ENCODE measurements at regions not wholly inside any gene's neighbourhood (a gene's known extent, or its start where the extent isn't known, plus 50 kb on each side); places are given as distances from the start of the nearest gene placed in this dataset.

DNA sequence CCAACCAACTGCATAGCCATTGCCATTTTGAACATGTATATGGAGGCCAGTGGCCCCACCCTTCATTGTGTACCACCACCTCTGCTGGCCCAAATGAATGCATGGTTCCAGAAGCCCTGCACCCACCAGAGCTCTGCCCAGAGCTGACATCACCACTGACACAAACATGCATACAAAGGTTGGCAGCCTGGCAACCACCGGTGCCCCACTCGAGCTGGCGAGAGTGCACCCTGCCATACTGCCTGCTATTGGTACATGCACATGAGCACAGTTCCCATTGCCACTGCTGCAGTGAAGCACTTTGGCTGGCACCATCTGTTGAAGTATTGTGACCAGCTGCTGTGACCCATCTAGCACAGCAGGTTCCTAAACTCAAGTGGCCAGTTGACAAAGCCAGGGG is 1564.9 kb downstream of the OLFM4 start:
- Mint-ChIP-seq H3K4me3 (no peak overlapping the region), H3K4me1 (no peaks in the 10 kb centered on the region), H3K27me3 (no peaks in the 10 kb centered on the region), H3K9me3 (ENCODE audit: insufficient read depth) (peaks cover 7% of the 10 kb centered on the region), H3K27ac (no peak overlapping the region)
- Histone ChIP-seq H4K20me1 (ENCODE audit: control insufficient read depth, insufficient read depth, low read length, poor library complexity, severe bottlenecking) (no peaks in the 10 kb centered on the region), H3K4me3 (ENCODE audit: control extremely low read depth in 1 of 5, extremely low read depth in 1 of 5, insufficient read depth in 1 of 5, low read depth in 2 of 5, low read length in 4 of 5) (no peak overlapping the region), H3K9ac (ENCODE audit: low read length) (no peak overlapping the region), H3K4me1 (ENCODE audit: control insufficient read depth in 2 of 2, insufficient read depth in 2 of 2, low read length in 2 of 2) (no peaks in the 10 kb centered on the region), H3K27me3 (replicated peaks in 1 of 4; ENCODE audit: control extremely low read depth in 1 of 4, control insufficient read depth in 3 of 4, insufficient read depth in 4 of 4, low read length in 3 of 4) (no peaks in the 10 kb centered on the region), H3K36me3 (replicated peaks in 1 of 2; ENCODE audit: control extremely low read depth in 1 of 2, control insufficient read depth in 1 of 2, extremely low read depth in 1 of 2, insufficient read depth in 2 of 2, low read length in 1 of 2) (no peaks in the 10 kb centered on the region), H3K4me2 (replicated peaks; ENCODE audit: low read depth, low read length, poor library complexity, severe bottlenecking) (no peak overlapping the region), H2AFZ (ENCODE audit: insufficient read depth, low read depth, low read length, poor library complexity, severe bottlenecking) (no peak overlapping the region), H3K27ac (ENCODE audit: low read length in 2 of 2) (no peak overlapping the region), H3K79me2 (ENCODE audit: control insufficient read depth, insufficient read depth, low read length) (no peaks in the 10 kb centered on the region), H3K9me3 (ENCODE audit: control extremely low read depth in 1 of 3, control insufficient read depth in 2 of 3, insufficient read depth in 1 of 3, low read length in 2 of 3) (peaks cover 0 to 14% (median 0%) of the 10 kb centered on the region in 3 donors)
- intact Hi-C loops (cut with micrococcal nuclease) = no loop called here
- no peak for DNase-seq
- POLR2A ChIA-PET = no interaction called here
- CTCF ChIA-PET = no interaction called here
- WGBS (ENCODE audit: insufficient coverage) = 100% methylated on average over 3 of the region's 3 CpGs
- ATAC-seq (ENCODE audit: low read depth) = no peak
- no peak for TF ChIP-seq EZH2 (IDR thresholded peaks at IDR 0.05; ENCODE audit: borderline replicate concordance, insufficient read depth, low read depth, low read length, poor library complexity, severe bottlenecking)
- TF ChIP-seq, protein P1, sequence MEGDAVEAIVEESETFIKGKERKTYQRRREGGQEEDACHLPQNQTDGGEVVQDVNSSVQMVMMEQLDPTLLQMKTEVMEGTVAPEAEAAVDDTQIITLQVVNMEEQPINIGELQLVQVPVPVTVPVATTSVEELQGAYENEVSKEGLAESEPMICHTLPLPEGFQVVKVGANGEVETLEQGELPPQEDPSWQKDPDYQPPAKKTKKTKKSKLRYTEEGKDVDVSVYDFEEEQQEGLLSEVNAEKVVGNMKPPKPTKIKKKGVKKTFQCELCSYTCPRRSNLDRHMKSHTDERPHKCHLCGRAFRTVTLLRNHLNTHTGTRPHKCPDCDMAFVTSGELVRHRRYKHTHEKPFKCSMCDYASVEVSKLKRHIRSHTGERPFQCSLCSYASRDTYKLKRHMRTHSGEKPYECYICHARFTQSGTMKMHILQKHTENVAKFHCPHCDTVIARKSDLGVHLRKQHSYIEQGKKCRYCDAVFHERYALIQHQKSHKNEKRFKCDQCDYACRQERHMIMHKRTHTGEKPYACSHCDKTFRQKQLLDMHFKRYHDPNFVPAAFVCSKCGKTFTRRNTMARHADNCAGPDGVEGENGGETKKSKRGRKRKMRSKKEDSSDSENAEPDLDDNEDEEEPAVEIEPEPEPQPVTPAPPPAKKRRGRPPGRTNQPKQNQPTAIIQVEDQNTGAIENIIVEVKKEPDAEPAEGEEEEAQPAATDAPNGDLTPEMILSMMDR (IDR thresholded peaks at IDR 0.05) = no peak

DNA sequence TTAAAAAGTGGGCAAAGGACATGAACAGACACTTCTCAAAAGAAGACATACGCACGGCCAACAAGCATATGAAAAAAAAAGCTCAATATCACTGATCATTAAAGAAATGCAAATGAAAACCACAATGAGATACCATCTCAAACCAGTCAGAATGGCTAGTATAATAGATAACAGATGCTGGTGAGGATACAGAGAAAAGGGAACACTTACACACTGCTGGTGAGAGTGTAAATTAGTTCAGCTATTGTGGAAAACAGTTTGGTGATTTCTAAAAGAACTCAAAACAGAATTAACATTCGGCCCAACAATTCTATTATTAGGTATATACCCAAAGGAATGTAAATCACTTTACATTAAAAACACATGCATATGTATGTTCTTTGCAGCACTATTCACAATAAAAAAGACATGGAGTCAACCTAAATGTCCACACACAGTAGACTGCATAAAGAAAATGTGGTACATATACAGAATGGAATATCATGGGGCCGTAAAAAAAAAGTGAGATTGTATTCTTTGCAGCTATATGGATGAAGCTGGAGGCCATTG is 1569.0 kb downstream of the OLFM4 start:
- Mint-ChIP-seq H3K27me3 (no peaks in the 10 kb centered on the region), H3K4me3 (no peak overlapping the region), H3K9me3 (ENCODE audit: insufficient read depth) (peaks cover 7% of the 10 kb centered on the region), H3K4me1 (no peaks in the 10 kb centered on the region), H3K27ac (no peak overlapping the region)
- H4K20me1 ChIP-seq (ENCODE audit: control insufficient read depth, insufficient read depth, low read length, poor library complexity, severe bottlenecking) = no peaks in the 10 kb centered on the region
- ChIA-PET POLR2A (no interaction called here), CTCF (no interaction called here)
- TF ChIP-seq, protein P1 (IDR thresholded peaks at IDR 0.05) = no peak
- no peak for TF ChIP-seq EZH2 (IDR thresholded peaks at IDR 0.05; ENCODE audit: borderline replicate concordance, insufficient read depth, low read depth, low read length, poor library complexity, severe bottlenecking)
- H3K9ac ChIP-seq (ENCODE audit: low read length) = no peak overlapping the region
- no peaks in the 10 kb centered on the region for H3K4me1 ChIP-seq (ENCODE audit: control insufficient read depth in 2 of 2, insufficient read depth in 2 of 2, low read length in 2 of 2)
- H3K79me2 ChIP-seq (ENCODE audit: control insufficient read depth, insufficient read depth, low read length) = no peaks in the 10 kb centered on the region
- H3K27ac ChIP-seq (ENCODE audit: low read length in 2 of 2) = no peak overlapping the region
- H3K4me2 ChIP-seq (replicated peaks; ENCODE audit: low read depth, low read length, poor library complexity, severe bottlenecking) = no peak overlapping the region
- no CpG with 5 or more reads among the region's 4 CpGs for WGBS (ENCODE audit: insufficient coverage)
- no peaks in the 10 kb centered on the region for H3K36me3 ChIP-seq (replicated peaks in 1 of 2; ENCODE audit: control extremely low read depth in 1 of 2, control insufficient read depth in 1 of 2, extremely low read depth in 1 of 2, insufficient read depth in 2 of 2, low read length in 1 of 2)
- no peak overlapping the region for H2AFZ ChIP-seq (ENCODE audit: insufficient read depth, low read depth, low read length, poor library complexity, severe bottlenecking)
- no peak overlapping the region for H3K4me3 ChIP-seq (ENCODE audit: control extremely low read depth in 1 of 5, extremely low read depth in 1 of 5, insufficient read depth in 1 of 5, low read depth in 2 of 5, low read length in 4 of 5)
- DNase-seq = no peak
- H3K27me3 ChIP-seq (replicated peaks in 1 of 4; ENCODE audit: control extremely low read depth in 1 of 4, control insufficient read depth in 3 of 4, insufficient read depth in 4 of 4, low read length in 3 of 4) = no peaks in the 10 kb centered on the region
- intact Hi-C loops (cut with micrococcal nuclease) = no loop called here
- H3K9me3 ChIP-seq (ENCODE audit: control extremely low read depth in 1 of 3, control insufficient read depth in 2 of 3, insufficient read depth in 1 of 3, low read length in 2 of 3) = peaks cover 0 to 13% (median 0%) of the 10 kb centered on the region in 3 donors
- no peak for ATAC-seq (ENCODE audit: low read depth)

Data from B cell (primary cell).